Panc1 (cell line): ENCODE measurements at regions not wholly inside any gene's neighbourhood (a gene's known extent, or its start where the extent isn't known, plus 50 kb on each side); places are given as distances from the start of the nearest gene placed in this dataset.

Experiments used
- ATAC-seq: fragments of 200-7000 bp; cut with Tn5 transposase; 2 replicates; pipeline ENCODE4 v1.9.1; 2020; ENCODE audit warnings: mild to moderate bottlenecking, moderate library complexity
- BruUV-seq: library from RNA; stranded (reverse); fragments of 400-500 nt; replicated peaks from 2 replicates; lab custom pipeline; 2021; lab: Mats Ljungman, UMichigan
- CTCF ChIA-PET: fragments of 300-600 bp; sonication (Branson Sonifier 250); formaldehyde crosslinking; loops from one replicate; lab custom pipeline; 2022; ENCODE audit warnings: antibody characterized with exemption; lab: Charles Lee
- POLR2A ChIA-PET: fragments of 300-600 bp; sonication (Branson Sonifier 250); formaldehyde crosslinking; loops from one replicate; lab custom pipeline; 2022; ENCODE audit warnings: antibody characterized with exemption; lab: Charles Lee
- DNase-seq: peaks from one replicate; pipeline ENCODE4 v3.0.0-alpha.2; 2010; ENCODE audit warnings: low read depth, low spot score
- H3K27ac ChIP-seq: 2 replicates; pipeline ENCODE4 v1.5.1; 2011; ENCODE audit warnings: mild to moderate bottlenecking, low read length, inconsistent platforms
- H3K27me3 ChIP-seq: fragments of 200-500 bp; sonication (Bioruptor generic); 2 replicates; pipeline ENCODE4 v1.6.0; 2014; ENCODE audit warnings: low read length, inconsistent platforms; ENCODE audit not compliant: control insufficient read depth, insufficient read depth
- H3K36me3 ChIP-seq: fragments of 200-500 bp; sonication (Bioruptor generic); 2 replicates; pipeline ENCODE4 v1.5.1; 2014; ENCODE audit warnings: inconsistent platforms, mild to moderate bottlenecking, low read length, moderate library complexity; ENCODE audit not compliant: control insufficient read depth, insufficient read depth
- H3K4me1 ChIP-seq: 2 replicates; pipeline ENCODE4 v1.5.1; 2011; ENCODE audit warnings: inconsistent platforms, mild to moderate bottlenecking, low read length, moderate library complexity; ENCODE audit not compliant: control insufficient read depth, insufficient read depth
- H3K4me3 ChIP-seq, 2 experiments: 2 replicates each; pipeline ENCODE4 v1.5.1; 2011 to 2012; ENCODE audit warnings: low read depth in 2 of 2, low read length in 2 of 2, mild to moderate bottlenecking in 2 of 2, inconsistent platforms in 1 of 2, moderate library complexity in 1 of 2
- H3K9me3 ChIP-seq: fragments of 200-500 bp; sonication (Bioruptor generic); 2 replicates; pipeline ENCODE4 v1.5.1; 2014; ENCODE audit warnings: low read depth, mild to moderate bottlenecking, inconsistent platforms, low read length, moderate library complexity; ENCODE audit not compliant: control insufficient read depth, insufficient read depth
- POLR2AphosphoS5 ChIP-seq: IDR thresholded peaks from 2 replicates; pipeline ENCODE4 v1.6.1; 2012; ENCODE audit warnings: mild to moderate bottlenecking, low read depth, low read length, moderate library complexity
- SIN3A ChIP-seq: IDR thresholded peaks from 2 replicates; pipeline ENCODE4 v1.6.1; 2012; ENCODE audit warnings: low read depth, mild to moderate bottlenecking, low read length, moderate library complexity, borderline replicate concordance; ENCODE audit not compliant: insufficient read depth
- TCF7L2 ChIP-seq: IDR thresholded peaks from 2 replicates; pipeline ENCODE4 v1.6.1; 2011; ENCODE audit warnings: mild to moderate bottlenecking, low read depth, low read length, inconsistent platforms
- in situ Hi-C: cut with HindIII; loops from 2 replicates; pipeline ENCODE4 v1.10.0; 2016; ENCODE audit warnings: low sequenced_read_pairs, low pct_unique_long_range_greater_than_20kb
- intact Hi-C: fragments of 100-400 bp; cut with micrococcal nuclease; formaldehyde crosslinking; loops from one replicate; pipeline ENCODE4 v1.10.0; 2022; ENCODE audit not compliant: unreplicated experiment
- TF ChIP-seq, protein P1 (sequence below), 2 experiments: IDR thresholded peaks; 2 replicates each; pipeline ENCODE4 v1.6.1; 2011 to 2012; ENCODE audit warnings: low read depth in 2 of 2, control low read depth in 1 of 2, low read length in 1 of 2, mild to moderate bottlenecking in 1 of 2, moderate library complexity in 1 of 2; ENCODE audit not compliant: insufficient read depth in 1 of 2
- TF ChIP-seq, protein P2 (sequence below): fragments of 450-650 bp; IDR thresholded peaks from 2 replicates; pipeline ENCODE4 v1.5.1; 2017; ENCODE audit warnings: mild to moderate bottlenecking

DNA sequence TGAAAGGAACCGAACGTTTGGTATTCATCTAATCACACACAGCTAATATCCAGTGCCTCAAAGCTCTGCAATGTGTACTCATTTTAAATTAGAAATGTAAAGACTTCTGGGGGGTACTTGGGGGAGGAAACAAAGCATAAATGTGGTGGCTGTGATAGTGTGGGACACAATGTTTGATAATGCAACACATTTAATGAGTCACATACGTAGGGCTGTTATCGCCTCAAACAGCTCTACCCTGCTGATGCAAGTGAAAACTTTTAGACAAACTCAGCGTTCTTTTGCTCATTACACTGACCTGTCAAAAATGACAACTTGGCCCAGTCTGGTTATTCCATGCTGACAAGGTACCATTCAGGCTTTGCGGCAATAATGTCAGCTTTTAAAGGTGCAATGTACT, 1227.1 kb upstream of the CELF4 start:
- no peaks in the 10 kb centered on the region for H3K9me3 ChIP-seq
- ATAC-seq (no peak), DNase-seq (no peak)
- H3K27ac ChIP-seq, result no peak overlapping the region
- no TSS peak for BruUV-seq
- CTCF ChIA-PET, result no interaction called here
- no peaks in the 10 kb centered on the region for H3K36me3 ChIP-seq
- intact Hi-C loops (no loop called here), in situ Hi-C loops (no loop called here)
- H3K4me1 ChIP-seq, result no peaks in the 10 kb centered on the region
- H3K4me3 ChIP-seq, result no peak overlapping the region
- TF ChIP-seq, protein P1, sequence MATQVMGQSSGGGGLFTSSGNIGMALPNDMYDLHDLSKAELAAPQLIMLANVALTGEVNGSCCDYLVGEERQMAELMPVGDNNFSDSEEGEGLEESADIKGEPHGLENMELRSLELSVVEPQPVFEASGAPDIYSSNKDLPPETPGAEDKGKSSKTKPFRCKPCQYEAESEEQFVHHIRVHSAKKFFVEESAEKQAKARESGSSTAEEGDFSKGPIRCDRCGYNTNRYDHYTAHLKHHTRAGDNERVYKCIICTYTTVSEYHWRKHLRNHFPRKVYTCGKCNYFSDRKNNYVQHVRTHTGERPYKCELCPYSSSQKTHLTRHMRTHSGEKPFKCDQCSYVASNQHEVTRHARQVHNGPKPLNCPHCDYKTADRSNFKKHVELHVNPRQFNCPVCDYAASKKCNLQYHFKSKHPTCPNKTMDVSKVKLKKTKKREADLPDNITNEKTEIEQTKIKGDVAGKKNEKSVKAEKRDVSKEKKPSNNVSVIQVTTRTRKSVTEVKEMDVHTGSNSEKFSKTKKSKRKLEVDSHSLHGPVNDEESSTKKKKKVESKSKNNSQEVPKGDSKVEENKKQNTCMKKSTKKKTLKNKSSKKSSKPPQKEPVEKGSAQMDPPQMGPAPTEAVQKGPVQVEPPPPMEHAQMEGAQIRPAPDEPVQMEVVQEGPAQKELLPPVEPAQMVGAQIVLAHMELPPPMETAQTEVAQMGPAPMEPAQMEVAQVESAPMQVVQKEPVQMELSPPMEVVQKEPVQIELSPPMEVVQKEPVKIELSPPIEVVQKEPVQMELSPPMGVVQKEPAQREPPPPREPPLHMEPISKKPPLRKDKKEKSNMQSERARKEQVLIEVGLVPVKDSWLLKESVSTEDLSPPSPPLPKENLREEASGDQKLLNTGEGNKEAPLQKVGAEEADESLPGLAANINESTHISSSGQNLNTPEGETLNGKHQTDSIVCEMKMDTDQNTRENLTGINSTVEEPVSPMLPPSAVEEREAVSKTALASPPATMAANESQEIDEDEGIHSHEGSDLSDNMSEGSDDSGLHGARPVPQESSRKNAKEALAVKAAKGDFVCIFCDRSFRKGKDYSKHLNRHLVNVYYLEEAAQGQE (IDR thresholded peaks at IDR 0.05; ENCODE audit: insufficient read depth in 1 of 2, low read depth in 2 of 2, low read length in 1 of 2), result no peak
- TF ChIP-seq TCF7L2 (no peak), SIN3A (no peak), POLR2AphosphoS5 (no peak)
- TF ChIP-seq, protein P2, sequence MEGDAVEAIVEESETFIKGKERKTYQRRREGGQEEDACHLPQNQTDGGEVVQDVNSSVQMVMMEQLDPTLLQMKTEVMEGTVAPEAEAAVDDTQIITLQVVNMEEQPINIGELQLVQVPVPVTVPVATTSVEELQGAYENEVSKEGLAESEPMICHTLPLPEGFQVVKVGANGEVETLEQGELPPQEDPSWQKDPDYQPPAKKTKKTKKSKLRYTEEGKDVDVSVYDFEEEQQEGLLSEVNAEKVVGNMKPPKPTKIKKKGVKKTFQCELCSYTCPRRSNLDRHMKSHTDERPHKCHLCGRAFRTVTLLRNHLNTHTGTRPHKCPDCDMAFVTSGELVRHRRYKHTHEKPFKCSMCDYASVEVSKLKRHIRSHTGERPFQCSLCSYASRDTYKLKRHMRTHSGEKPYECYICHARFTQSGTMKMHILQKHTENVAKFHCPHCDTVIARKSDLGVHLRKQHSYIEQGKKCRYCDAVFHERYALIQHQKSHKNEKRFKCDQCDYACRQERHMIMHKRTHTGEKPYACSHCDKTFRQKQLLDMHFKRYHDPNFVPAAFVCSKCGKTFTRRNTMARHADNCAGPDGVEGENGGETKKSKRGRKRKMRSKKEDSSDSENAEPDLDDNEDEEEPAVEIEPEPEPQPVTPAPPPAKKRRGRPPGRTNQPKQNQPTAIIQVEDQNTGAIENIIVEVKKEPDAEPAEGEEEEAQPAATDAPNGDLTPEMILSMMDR, result no peak
- H3K27me3 ChIP-seq, result no peaks in the 10 kb centered on the region
- POLR2A ChIA-PET, result no interaction called here

DNA sequence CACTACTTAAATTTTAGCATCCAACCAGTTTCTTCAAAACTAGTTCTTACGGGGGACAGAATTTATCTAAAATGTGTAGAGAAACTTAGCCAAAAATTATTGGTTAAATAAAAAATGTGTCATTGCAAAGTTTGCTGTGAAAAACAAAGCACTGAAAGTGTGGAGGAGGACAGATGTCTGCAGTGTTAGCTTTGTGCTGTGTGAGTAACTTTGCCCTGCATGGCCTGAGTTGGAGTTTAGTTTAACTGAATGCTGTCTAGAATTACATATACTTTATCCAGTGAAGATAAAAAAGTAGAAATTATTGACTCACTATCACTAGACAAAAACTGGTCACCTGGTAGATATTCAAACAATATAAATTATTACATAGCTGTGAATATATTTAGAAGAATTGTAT, 1225.2 kb upstream of the CELF4 start:
- no peak for DNase-seq
- no peaks in the 10 kb centered on the region for H3K9me3 ChIP-seq
- H3K4me3 ChIP-seq, result no peak overlapping the region
- H3K27ac ChIP-seq, result no peak overlapping the region
- no peaks in the 10 kb centered on the region for H3K36me3 ChIP-seq
- TF ChIP-seq, protein P1 (IDR thresholded peaks at IDR 0.05; ENCODE audit: insufficient read depth in 1 of 2, low read depth in 2 of 2, low read length in 1 of 2), result no peak
- TF ChIP-seq SIN3A, result no peak
- no peak for TF ChIP-seq TCF7L2
- no peak for TF ChIP-seq POLR2AphosphoS5
- TF ChIP-seq, protein P2, result no peak
- POLR2A ChIA-PET, result no interaction called here
- no TSS peak for BruUV-seq
- H3K27me3 ChIP-seq, result no peaks in the 10 kb centered on the region
- in situ Hi-C loops, result no loop called here
- intact Hi-C loops, result no loop called here
- CTCF ChIA-PET, result no interaction called here
- H3K4me1 ChIP-seq, result no peaks in the 10 kb centered on the region
- no peak for ATAC-seq
